HUDEP-2 (cell line): ENCODE measurements at regions not wholly inside any gene's neighbourhood (a gene's known extent, or its start where the extent isn't known, plus 50 kb on each side); places are given as distances from the start of the nearest gene placed in this dataset.
"Not testable (repeated sequence)": the region's sequence is repeated elsewhere in the genome, so short reads cannot be mapped to it uniquely, and the experiment has no call there.

ENCODE experiments used
- DNase-seq, 76 experiments: peaks; one replicate each; lab custom pipeline; 2025; ENCODE audit not compliant: unreplicated experiment in 76 of 76; lab: John Stamatoyannopoulos, UW

- DNase-seq, result no peak
Observed at GRCh38 chr10:58068809-58069208, 198.9 kb downstream of the IPMK start.

- no peak for DNase-seq
Observed at GRCh38 chr10:58066979-58067378, 200.7 kb downstream of the IPMK start.

- DNase-seq, result no peak
Observed at GRCh38 chr10:58066126-58066525, 201.6 kb downstream of the IPMK start.

- peak in 1 of 76 experiments; percentile 2 for DNase-seq
Observed at GRCh38 chr10:58065529-58065815, 202.2 kb downstream of the IPMK start.

GRCh38 chr10:58064714-58065528 lies 202.8 kb downstream of the IPMK start:
- peak in 30 of 76 experiments; percentile 0 to 49 (median 12) for DNase-seq

- no peak for DNase-seq
Observed at GRCh38 chr10:58063861-58064480, 203.7 kb downstream of the IPMK start.

- not testable (repeated sequence) for DNase-seq
Observed at GRCh38 chr10:58058683-58059082, 209.0 kb downstream of the IPMK start.

GRCh38 chr10:58054881-58055280 lies 212.8 kb downstream of the IPMK start:
- DNase-seq, result no peak

- DNase-seq, result no peak
Observed at GRCh38 chr10:58052772-58053171, 214.9 kb downstream of the IPMK start.

GRCh38 chr10:58050575-58050974 lies 217.1 kb downstream of the IPMK start:
- DNase-seq, result no peak

GRCh38 chr10:58048936-58049335 lies 218.8 kb downstream of the IPMK start:
- DNase-seq, result no peak

GRCh38 chr10:58044072-58044471 lies 223.6 kb downstream of the IPMK start:
- no peak for DNase-seq

GRCh38 chr10:58041901-58042300 lies 225.8 kb downstream of the IPMK start:
- no peak for DNase-seq

- DNase-seq, result no peak
Observed at GRCh38 chr10:58030208-58030607, 237.5 kb downstream of the IPMK start.

GRCh38 chr10:58028597-58029366 lies 238.9 kb downstream of the IPMK start:
- no peak for DNase-seq

- no peak for DNase-seq
Observed at GRCh38 chr10:58027426-58027825, 240.3 kb downstream of the IPMK start.

GRCh38 chr10:58026036-58026435 lies 241.7 kb downstream of the IPMK start:
- no peak for DNase-seq

GRCh38 chr10:58023341-58024073 lies 244.2 kb downstream of the IPMK start:
- DNase-seq, result no peak

GRCh38 chr10:58019863-58020537 lies 247.7 kb downstream of the IPMK start:
- DNase-seq, result no peak

GRCh38 chr10:58017719-58018367 lies 249.9 kb downstream of the IPMK start:
- peak in 73 of 76 experiments; percentile 2 to 90 (median 62) for DNase-seq
